ENCODE measurements at regions not wholly inside any gene's neighbourhood (a gene's known extent, or its start where the extent isn't known, plus 50 kb on each side); places are given as distances from the start of the nearest gene placed in this dataset.

- DNase-seq (ENCODE audit: low spot score), result no peak
These were observed 739.6 kb upstream of the TBX3 start for GRCh38 chr12:115423546-115423987.

- DNase-seq (ENCODE audit: low spot score), result no peak
These were observed 739.0 kb upstream of the TBX3 start for GRCh38 chr12:115422845-115423545.

GRCh38 chr12:115421796-115422709, 738.1 kb upstream of the TBX3 start:
- DNase-seq (ENCODE audit: low spot score), result no peak

GRCh38 chr12:115421350-115421749, 737.4 kb upstream of the TBX3 start:
- no peak for DNase-seq (ENCODE audit: low spot score)

- DNase-seq (ENCODE audit: low spot score), result no peak
These were observed 735.2 kb upstream of the TBX3 start for GRCh38 chr12:115419145-115419646.

- no peak for DNase-seq (ENCODE audit: low spot score)
These were observed 733.6 kb upstream of the TBX3 start for GRCh38 chr12:115417610-115418009.

GRCh38 chr12:115416869-115417268, 732.9 kb upstream of the TBX3 start:
- no peak for DNase-seq (ENCODE audit: low spot score)

- no peak for DNase-seq (ENCODE audit: low spot score)
These were observed 729.7 kb upstream of the TBX3 start for GRCh38 chr12:115413626-115414025.

GRCh38 chr12:115412831-115413230, 728.9 kb upstream of the TBX3 start:
- no peak for DNase-seq (ENCODE audit: low spot score)

- DNase-seq (ENCODE audit: low spot score), result no peak
These were observed 727.1 kb upstream of the TBX3 start for GRCh38 chr12:115411121-115411520.

GRCh38 chr12:115408642-115409041, 724.7 kb upstream of the TBX3 start:
- no peak for DNase-seq (ENCODE audit: low spot score)

GRCh38 chr12:115407723-115408122, 723.7 kb upstream of the TBX3 start:
- no peak for DNase-seq (ENCODE audit: low spot score)

GRCh38 chr12:115407036-115407435, 723.1 kb upstream of the TBX3 start:
- DNase-seq (ENCODE audit: low spot score), result no peak

- DNase-seq (ENCODE audit: low spot score), result no peak
These were observed 721.5 kb upstream of the TBX3 start for GRCh38 chr12:115405471-115405860.

GRCh38 chr12:115404761-115405470, 720.9 kb upstream of the TBX3 start:
- DNase-seq (ENCODE audit: low spot score), result no peak

GRCh38 chr12:115403689-115404088, 719.7 kb upstream of the TBX3 start:
- DNase-seq (ENCODE audit: low spot score), result no peak

GRCh38 chr12:115403253-115403652, 719.3 kb upstream of the TBX3 start:
- no peak for DNase-seq (ENCODE audit: low spot score)

GRCh38 chr12:115402443-115403180, 718.6 kb upstream of the TBX3 start:
- no peak for DNase-seq (ENCODE audit: low spot score)

GRCh38 chr12:115401761-115402160, 717.8 kb upstream of the TBX3 start:
- no peak for DNase-seq (ENCODE audit: low spot score)

- no peak for DNase-seq (ENCODE audit: low spot score)
These were observed 716.0 kb upstream of the TBX3 start for GRCh38 chr12:115400011-115400410.

GRCh38 chr12:115398311-115398781, 714.4 kb upstream of the TBX3 start:
- DNase-seq (ENCODE audit: low spot score), result no peak

GRCh38 chr12:115396567-115396966, 712.6 kb upstream of the TBX3 start:
- DNase-seq (ENCODE audit: low spot score), result no peak
